GM18907 (cell line): ENCODE measurements at regions not wholly inside any gene's neighbourhood (a gene's known extent, or its start where the extent isn't known, plus 50 kb on each side); places are given as distances from the start of the nearest gene placed in this dataset.
"Not testable (repeated sequence)": the region's sequence is repeated elsewhere in the genome, so short reads cannot be mapped to it uniquely, and the experiment has no call there.

Source experiments
- ATAC-seq: cut with Tn5 transposase; IDR thresholded peaks from one replicate; pipeline ENCODE4 v1.9.1; 2021; ENCODE audit warnings: mild to moderate bottlenecking, moderate library complexity; ENCODE audit not compliant: unreplicated experiment

DNA sequence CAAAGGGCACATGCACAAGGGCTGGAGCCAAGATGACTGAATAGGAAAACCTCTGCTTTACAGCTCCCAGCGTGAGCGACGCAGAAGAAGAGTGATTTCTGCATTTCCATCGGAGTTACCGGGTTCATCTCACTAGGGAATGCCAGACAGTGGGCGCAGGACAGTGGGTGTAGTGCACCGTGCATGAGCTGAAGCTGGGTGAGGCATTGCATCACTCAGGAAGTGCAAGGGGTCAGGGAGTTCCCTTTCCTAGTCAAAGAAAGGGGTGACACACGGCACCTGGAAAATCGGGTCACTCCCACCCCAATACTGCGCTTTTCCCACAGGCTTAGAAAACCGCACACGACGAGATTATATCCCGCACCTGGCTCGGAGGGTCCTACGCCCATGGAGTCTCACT, 64.5 kb upstream of the HTR1E start:
- ATAC-seq, result not testable (repeated sequence)

DNA sequence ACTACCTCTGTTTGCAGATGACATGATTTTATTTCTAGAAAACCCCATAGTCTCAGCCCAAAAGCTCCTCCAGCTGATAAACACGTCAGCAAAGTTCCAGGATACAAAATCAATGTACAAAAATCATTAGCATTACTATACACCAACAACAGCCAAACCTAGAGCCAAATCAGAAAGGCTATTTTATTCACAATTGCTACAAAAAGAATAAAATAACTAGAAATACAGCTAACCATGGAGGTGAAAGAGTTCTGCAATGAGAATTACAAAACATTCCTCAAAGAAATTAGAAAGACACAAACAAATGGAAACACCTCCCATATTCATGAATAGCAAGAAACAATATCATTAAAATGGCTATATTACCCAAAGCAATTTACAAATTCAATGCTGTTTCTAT, 65.6 kb upstream of the HTR1E start:
- ATAC-seq, result no peak

DNA sequence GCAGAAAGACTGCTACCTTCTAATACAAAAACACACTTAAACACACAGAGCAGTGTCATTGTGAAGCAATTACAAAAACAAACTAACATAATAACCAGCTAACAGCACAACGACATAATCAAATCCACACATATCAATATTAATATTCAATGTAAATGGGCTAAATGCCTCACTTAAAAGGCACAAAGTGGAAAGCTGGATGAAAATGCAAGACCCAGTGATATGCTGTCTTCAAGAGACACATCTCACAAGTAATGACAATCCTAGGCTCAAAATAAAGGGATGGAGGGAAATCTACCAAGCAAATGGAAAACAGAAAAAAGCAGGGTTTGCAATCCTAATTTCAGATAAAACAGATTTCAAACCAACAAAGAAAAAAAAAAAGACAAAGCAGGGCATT, 67.8 kb upstream of the HTR1E start:
- no peak for ATAC-seq

DNA sequence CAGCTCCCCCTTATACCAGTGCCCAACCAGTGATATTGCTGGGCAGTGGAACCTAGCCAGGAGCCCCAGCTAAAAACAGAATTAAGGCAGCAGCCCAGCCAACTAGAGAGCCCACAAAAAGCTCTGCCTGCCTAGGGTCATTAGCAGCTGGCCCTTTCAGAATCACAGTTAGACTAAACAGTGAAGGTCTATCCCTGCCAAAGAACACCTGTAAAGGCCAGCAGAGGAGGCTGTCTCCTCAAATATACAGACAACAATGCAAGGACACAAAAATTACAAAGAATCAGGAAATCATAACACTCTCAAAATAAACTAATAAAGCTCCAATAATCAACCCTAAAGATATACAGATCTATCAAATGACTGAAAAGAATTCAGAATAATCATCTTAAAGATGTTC, 77.8 kb upstream of the HTR1E start:
- no peak for ATAC-seq

DNA sequence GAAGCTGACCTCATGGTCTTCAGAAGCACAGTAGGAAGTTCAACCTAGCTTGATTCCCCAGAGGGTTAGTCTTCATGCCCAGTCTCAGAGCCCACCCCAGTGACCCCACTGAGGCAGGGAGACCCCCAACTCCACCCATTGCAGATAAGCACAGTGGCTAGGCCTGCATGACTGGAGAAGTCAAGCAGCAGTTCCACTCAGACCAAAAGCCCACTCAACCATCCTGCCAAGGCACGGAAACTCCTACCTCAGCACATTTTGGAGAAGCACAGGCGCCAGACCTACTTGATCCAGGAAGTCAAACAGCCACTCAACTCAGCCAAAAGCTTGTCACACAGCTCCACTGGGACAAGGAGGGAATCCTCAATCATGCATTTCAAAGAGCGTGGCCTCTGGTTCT, 78.4 kb upstream of the HTR1E start:
- ATAC-seq, result no peak

DNA sequence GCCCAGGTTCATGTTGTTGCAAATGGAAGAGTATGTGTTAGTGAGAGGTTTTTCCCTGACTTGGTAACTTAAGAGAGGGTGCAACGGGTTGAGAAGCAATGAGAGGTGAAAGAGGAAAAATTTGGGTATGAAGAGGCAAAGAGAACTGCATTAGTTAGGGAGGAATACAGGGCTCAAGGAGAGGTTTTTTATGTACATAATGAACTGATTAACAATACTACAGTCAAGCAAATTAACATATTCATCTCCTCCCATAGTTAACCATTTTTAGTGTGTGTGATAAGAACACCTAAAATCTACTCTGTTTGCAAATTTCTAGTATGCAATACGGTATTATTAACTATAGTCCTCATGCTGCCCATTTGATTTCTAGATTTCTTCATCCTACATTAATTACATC, 79.5 kb upstream of the HTR1E start:
- ATAC-seq, result no peak

DNA sequence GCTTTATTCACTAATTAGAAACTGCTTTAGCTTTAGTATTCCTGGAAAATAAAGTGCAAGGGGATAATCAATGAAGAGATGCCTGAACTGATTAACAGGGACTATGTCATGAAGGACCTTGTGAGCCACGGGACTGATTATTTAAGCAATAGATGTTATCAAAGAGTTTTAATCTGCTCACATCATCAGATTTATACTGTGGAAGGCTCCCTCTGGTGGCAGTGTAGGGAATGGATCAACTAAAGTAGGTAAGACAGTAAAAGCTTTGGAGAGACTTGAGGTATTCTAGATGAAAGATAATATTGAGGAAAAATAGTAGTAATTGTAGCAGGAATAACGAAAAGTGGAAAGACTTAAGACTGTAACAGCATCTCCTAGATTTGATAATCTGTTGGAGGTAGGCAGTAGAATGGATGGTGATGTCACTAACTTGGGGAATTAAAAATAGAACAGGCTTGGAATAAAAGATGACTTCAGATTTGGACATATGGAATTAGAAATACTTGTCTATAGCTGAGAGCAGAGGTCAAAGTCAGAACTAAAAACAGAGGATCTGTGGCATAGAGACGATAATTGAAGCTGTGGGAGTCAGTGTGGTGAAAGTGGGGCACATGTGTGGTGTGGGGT, 80.3 kb upstream of the HTR1E start:
- ATAC-seq, result peak; percentile 75

DNA sequence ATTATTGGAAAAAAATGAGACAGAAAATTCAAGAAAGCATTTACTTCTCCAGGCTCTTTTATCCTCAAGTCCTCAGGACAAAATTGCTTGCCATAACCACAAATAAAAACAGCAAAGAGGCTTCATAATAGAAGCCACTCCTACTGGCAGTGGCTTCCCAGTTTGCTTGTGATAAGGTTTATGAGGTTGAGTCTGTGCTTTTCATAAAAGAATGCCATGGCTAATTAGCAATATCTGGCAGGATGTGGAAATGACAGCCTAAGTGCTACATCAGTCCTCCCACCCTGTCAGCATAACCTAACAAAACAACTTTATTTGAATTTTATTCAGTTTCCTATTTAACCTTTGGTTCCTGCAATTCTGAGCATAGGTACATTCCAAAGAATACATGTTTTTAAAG, 80.9 kb upstream of the HTR1E start:
- ATAC-seq, result no peak

DNA sequence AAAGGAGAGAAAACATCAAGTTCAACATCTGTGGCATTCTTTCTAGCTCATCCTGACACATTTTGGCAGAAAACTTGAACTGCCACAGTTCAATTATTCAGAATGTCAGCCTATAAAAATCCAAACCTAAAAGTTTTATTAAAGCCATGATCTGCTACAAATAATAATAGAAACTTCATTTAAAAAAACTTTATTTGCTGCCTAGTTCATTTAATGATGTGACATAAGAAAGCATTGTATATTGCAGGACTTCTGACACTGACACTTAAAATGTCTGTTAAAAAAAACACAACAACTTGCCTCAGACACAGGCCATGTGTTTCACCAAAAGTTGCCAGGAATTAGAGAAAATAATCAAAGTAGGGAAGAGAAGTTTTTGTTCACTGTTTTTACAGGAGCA, 88.3 kb upstream of the HTR1E start:
- ATAC-seq, result no peak

DNA sequence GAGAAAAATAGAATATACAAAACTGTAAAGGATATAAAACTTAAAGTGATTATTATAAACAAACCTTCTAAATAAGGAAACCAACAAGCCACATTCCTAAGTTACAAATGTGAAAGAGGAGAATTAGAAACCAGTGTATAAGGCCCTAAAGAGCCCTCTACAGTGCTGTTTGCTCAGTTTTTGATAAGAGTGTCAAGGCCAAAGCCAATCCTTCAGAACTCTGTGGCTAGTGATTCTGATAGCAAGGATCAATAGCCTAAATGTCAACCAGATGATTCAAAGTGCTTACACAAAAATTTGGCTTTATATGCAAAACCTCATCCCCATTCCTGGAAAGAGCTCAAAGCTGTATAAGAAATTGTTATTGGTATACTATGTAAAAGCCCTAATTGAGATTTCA, 104.6 kb upstream of the HTR1E start:
- no peak for ATAC-seq

DNA sequence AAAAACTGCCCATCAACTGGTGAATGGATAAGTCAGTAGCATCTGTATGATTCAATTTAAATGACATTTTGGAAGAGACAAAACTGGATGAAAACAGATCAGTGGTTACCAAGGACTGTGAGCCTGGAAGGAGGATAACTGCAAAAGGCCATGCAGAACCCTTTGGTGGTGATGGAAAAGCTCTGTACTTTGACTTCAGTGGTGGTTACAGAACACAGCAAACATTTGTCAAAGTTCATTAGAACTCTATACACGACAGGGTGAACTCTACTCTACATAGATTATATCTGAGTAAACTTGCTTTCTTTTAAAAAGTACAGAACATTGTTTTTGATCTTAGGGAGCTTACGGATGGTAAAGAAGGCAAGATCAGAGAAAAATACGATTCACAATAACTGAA, 111.9 kb upstream of the HTR1E start:
- no peak for ATAC-seq

DNA sequence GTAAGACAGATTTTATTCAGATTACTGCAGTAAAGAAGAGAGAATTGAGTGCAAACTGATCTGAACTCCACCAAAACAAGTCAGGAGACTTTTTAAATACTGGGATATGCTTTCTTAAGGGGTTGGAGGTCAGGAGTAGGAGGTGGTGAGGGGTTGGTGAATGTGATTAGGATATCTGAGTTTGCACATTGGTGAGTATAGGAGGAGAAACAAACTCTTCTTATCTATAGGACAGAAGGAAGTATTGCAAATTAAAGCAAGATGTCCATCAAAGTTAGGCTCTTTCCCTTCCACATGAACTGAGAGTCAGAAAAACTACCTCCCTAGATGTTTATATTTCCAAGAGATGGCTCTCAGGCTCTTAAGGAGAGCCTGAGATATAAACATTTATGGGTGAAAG, 114.6 kb upstream of the HTR1E start:
- no peak for ATAC-seq

DNA sequence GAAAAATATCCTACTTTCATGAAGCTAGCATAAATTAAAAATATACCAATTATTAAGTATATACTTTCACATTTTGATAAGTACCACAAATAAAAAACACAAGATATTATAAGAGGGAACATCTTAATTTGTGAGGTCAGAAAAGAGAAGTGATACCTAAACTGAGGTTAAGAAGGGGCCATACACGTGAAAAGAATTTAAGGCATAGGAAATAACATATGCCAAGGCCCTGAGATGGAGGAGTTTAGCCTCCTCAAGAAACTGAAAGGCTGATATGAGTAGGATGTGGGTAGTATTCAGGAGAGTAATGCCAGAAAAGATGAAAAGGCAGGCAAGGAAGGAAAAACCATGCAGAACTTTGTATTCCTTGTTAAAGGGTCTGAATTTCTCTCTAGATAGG, 116.6 kb upstream of the HTR1E start:
- no peak for ATAC-seq

DNA sequence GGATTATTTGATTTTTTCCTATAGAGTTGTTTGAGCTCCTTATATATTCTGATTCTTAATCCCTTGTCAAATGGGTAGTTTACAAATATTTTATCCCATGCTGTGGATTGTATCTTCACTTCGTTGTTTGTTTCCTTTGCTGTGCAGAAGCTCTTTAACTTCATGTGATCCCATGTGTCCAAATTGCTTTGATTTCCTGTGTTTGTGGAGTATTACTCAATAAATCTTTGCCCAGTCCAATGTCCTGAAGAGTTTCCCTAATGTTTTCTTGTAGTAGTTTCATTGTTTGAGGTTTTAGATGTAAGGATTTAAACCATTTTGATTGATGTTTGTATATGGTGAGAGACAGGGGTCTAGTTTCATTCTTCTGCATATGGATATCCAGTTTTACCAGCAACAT, 143.7 kb upstream of the HTR1E start:
- no peak for ATAC-seq

DNA sequence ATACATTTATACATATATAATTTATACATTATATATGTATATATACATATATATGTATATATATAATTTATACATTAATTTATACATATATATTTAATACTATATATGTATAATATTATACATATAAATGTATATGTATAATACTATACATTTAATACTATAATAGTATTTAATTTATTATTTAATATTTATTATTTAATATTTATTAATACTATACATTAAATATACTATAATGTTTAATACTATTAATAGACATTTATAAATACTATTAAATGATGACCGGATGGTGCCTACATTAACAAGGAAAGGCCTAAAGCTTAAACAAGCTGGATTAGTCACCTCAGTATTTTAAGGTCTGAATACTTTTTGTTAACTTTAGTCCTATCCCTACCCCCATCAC, 145.9 kb upstream of the HTR1E start:
- no peak for ATAC-seq

DNA sequence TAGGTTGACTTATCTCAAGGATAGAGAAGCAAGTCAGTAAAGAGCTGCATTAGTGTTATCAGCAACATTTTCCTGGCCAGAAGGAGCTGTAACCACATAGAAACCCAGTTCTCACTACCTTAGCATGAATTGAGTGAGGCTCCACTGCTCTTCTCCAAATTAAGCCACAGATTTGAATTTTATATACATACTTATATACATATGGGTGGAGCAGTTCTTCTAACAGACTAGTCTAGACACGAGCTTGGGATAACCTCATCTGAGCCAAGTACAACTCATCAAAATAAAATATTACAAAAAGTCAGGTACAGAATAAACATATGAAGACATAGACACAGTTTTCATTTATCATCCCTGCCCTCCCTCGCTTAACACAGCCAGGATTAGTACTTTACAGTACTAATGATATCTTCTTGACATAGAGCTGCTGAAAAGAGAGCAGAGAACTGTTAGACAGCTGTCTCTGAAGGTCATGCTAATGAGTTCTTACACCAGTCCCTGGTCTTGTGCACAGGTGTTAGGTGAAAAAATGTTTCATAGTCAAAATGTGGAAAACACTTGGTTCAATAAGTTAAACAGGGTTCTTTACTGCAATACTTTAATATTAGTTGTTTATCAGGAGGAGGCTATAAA, 147.4 kb upstream of the HTR1E start:
- no peak for ATAC-seq

DNA sequence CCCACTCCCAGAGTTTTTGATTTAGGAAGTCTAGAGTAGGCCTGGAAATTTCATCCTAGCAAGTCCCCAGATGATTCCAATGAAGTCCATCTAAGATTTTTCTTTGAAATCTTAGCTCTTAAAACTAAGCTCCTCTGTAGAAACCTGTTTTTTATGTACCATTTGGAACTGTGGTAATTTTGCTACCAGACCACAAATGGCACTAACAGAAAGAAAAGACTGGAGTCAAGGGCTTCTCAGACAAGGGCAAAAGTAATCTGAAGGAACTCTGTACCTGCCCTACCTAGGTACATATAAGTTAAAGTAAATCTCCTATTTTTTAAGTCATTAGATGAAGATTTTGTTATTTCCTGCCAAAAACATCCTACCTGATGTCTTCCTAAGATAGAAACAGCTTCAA, 155.0 kb upstream of the HTR1E start:
- no peak for ATAC-seq

DNA sequence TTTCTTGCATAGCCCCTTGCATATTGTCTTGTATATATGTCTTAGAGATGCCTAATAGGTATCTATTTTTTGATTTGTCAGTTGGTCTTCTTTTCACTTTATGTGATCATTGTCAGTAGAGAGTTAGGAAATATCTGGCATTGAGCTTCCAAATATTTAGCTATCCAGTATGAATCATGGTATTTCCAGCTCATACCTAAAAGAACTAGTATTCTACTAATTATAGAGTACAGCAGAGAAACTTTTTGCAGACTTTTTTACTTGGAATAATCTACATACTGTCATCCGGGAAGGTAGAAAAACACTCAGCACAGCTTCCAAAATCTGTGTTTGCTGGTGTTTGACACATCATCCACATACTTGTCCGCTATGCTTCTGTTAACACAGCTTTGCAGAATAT, 156.4 kb upstream of the HTR1E start:
- ATAC-seq, result no peak

DNA sequence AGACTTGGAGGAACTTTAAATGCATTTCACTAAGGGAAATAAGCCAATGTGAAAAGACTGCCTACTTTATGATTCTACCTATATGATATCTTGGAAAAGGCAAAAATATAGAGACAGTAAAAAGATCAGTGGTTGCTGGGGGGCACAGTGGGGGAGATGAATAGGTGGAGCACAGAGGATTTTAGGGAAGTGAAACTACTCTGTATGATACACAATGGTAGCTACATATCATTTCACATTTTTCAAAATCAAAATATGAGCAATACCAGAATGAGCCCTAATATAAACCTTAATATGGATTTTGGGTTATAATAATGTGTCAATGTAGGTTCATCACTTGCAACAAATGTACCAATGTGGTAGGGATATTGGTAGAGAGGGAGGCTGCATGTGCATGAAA, 161.4 kb upstream of the HTR1E start:
- no peak for ATAC-seq

DNA sequence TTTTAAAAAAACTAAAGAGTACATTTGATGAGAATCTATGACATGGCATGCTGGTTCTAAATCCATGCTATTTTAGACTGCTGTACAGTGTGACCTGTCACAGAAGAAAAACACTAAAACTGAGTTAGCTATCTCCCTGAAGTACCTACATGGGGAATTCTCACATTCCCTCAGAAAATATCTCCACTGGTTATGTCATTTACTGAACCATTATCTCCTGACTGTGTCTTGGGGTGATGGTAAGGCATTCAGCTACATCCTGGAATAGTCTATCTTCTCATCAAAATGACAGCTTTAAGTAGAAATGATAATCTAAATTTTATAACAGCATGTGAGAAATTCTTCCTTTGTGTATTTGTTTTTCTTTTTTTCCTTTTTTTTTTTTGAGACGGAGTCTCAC, 172.1 kb upstream of the HTR1E start:
- ATAC-seq, result no peak

DNA sequence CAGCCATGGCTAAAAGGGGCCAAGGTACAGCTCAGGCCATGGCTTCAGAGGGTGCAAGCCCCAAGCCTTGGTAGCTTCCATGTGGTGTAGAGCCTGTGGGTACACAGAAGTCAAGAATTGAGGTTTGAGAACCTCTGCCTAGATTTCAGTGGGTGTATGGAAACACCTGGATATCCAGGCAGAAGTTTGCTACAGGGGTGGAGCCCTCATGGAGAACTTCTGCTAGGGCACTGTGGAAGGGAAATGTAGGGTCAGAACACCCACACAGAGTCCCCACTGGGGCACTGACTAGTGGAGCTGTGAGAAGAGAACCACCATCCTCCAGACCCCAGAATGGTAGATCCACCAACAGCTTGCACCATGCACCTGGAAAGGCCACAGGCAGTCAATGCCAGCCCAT, 177.4 kb upstream of the HTR1E start:
- not testable (repeated sequence) for ATAC-seq

DNA sequence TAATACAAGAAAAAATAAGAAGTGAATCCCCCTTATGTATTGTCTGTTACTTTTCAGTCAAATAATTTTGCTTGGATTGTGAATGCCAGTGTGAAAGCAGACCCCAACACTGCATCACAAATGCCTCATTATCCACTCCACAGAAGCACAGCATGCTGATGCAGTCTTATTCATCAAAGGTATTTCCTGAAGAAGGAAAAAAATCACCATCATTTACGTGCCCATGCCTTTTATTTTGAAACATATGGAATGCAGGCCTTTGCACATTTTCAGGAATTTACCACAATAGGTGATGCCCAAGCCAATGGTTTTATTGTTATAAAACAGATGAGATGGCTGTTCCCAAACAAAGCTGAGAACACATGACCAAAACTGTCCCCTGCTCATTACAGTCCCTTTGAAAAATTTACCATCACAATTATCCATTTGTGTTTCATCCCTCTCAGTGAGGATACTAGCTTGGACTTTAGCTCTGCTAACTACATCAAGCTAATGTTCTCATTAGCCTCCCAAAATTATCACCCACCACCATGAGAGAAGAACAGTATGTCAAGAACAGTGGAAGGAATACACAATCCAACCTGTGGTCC, 180.6 kb upstream of the HTR1E start:
- no peak for ATAC-seq

DNA sequence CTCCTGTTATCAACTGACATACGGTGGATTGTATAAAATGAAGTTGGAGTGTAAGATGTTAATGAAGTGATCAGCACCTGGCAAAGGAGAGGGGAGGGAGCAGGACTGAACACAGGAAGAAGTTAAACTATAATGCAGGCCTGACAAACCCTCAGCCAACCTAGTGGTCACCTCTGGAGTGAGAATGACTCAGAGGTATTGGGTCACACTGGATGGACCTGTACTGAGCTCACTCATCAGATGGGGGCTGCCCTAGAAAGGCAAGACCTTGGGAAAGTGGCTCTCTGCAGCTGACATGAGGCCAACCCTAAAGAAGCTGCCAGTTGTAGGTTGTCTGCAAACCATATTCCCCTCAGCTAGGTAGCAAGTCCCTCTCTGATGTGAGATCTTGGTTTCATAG, 193.3 kb upstream of the HTR1E start:
- no peak for ATAC-seq
